ENCODE measurements at regions not wholly inside any gene's neighbourhood (a gene's known extent, or its start where the extent isn't known, plus 50 kb on each side); places are given as distances from the start of the nearest gene placed in this dataset.

DNA sequence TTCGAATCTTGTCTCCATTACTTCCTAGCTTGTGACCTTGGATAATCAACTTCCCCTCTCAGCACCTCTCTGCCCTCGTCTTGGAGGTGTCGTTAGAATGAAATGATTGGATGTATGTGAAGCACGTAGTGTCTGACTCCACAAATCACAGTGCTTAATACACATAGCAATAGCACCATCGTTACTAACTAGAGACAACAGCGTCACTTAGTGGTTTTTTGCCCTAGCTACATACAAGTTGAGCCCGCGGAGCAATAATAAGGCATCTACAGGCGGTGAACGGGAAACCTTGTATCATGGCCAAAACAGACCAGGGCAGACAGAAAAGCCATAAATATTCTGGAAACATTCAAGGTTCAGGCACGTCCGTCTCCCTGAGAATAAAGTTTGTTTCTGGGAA, 154.9 kb downstream of the ASCL4 start:
- TF ChIP-seq POLR2A (IDR thresholded peaks at IDR 0.05): no peak
- TF ChIP-seq, protein P1, sequence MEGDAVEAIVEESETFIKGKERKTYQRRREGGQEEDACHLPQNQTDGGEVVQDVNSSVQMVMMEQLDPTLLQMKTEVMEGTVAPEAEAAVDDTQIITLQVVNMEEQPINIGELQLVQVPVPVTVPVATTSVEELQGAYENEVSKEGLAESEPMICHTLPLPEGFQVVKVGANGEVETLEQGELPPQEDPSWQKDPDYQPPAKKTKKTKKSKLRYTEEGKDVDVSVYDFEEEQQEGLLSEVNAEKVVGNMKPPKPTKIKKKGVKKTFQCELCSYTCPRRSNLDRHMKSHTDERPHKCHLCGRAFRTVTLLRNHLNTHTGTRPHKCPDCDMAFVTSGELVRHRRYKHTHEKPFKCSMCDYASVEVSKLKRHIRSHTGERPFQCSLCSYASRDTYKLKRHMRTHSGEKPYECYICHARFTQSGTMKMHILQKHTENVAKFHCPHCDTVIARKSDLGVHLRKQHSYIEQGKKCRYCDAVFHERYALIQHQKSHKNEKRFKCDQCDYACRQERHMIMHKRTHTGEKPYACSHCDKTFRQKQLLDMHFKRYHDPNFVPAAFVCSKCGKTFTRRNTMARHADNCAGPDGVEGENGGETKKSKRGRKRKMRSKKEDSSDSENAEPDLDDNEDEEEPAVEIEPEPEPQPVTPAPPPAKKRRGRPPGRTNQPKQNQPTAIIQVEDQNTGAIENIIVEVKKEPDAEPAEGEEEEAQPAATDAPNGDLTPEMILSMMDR (IDR thresholded peaks at IDR 0.05): no peak

Data from ovary (tissue), 3 donors.